Liver (tissue), 3 donors: ENCODE measurements at regions not wholly inside any gene's neighbourhood (a gene's known extent, or its start where the extent isn't known, plus 50 kb on each side); places are given as distances from the start of the nearest gene placed in this dataset.

ENCODE experiments used
- FOXA1 ChIP-seq: IDR thresholded peaks from 2 replicates; pipeline ENCODE4 v1.6.1; 2016; ENCODE audit warnings: antibody characterized with exemption
- JUND ChIP-seq, 2 donors: IDR thresholded peaks; 2 replicates each; pipeline ENCODE4 v1.6.1; 2016; ENCODE audit warnings: antibody characterized with exemption in 2 of 2
- NR2F2 ChIP-seq: IDR thresholded peaks from 2 replicates; pipeline ENCODE4 v1.6.1; 2016; ENCODE audit warnings: antibody characterized with exemption
- RXRA ChIP-seq, 2 donors: IDR thresholded peaks; 2 replicates each; pipeline ENCODE4 v1.6.1; 2017 to 2018; ENCODE audit warnings: antibody characterized with exemption in 2 of 2, mild to moderate bottlenecking in 1 of 2
- TF ChIP-seq, protein P1 (sequence below): fragments of 150-350 bp; IDR thresholded peaks from 2 replicates; pipeline ENCODE4 v1.5.1; 2017; ENCODE audit warnings: improper control_type of control experiment, low read depth, low read length; ENCODE audit not compliant: missing input control
- TF ChIP-seq, protein P2 (sequence below): IDR thresholded peaks from 2 replicates; pipeline ENCODE4 v1.6.1; 2016; ENCODE audit warnings: antibody characterized with exemption
- donor health status: healthy.
- donor health status: healthy.

DNA sequence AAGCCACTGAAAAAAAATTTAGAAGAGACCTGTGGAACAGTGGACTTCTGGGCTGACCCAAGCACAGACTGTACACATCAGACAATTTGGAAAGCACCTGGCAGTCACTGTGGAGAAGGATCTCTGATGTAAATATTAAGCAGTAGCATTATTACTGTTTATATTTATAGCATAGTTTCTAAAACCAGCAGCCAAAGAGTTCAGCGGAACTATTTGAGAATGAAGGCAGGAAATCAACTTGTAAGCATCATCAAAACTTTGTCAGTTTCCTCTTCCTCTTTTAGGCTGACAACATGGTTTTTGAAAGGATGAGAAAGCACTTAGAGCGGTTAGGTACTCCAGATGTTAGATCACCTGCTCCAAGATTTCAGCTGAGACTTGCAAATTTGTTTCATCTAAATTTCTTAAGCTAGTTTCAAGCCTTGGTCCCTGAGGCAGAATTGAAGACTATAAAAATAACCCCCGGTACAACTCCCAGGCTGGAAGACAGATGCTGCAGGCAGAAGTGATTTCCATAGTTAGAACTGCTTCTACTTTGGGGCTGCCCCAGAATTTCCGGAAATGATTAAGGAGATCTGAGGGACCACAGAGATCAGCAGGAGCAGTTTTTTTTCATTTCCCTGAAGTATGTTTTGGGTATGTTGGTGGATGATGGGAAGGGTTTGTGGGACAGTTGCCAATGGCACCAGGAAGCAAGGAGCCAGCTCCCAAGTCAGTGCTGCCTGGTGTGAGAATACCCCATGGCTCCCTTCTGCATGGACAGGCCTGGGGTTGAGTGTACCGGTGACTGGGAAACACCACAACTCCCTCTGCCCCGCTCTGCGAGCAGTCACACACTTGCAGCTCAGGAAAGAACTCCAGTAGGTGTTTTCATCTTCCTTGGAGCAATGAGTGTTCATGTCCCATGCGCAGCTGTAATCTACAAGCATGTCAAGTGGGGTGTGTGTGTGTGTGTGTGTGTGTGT, 354.5 kb downstream of the NUAK1 start:
- TF ChIP-seq, protein P1, sequence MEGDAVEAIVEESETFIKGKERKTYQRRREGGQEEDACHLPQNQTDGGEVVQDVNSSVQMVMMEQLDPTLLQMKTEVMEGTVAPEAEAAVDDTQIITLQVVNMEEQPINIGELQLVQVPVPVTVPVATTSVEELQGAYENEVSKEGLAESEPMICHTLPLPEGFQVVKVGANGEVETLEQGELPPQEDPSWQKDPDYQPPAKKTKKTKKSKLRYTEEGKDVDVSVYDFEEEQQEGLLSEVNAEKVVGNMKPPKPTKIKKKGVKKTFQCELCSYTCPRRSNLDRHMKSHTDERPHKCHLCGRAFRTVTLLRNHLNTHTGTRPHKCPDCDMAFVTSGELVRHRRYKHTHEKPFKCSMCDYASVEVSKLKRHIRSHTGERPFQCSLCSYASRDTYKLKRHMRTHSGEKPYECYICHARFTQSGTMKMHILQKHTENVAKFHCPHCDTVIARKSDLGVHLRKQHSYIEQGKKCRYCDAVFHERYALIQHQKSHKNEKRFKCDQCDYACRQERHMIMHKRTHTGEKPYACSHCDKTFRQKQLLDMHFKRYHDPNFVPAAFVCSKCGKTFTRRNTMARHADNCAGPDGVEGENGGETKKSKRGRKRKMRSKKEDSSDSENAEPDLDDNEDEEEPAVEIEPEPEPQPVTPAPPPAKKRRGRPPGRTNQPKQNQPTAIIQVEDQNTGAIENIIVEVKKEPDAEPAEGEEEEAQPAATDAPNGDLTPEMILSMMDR = no peak
- no peak for TF ChIP-seq FOXA1
- no peak for TF ChIP-seq JUND (IDR thresholded peaks at IDR 0.05)
- TF ChIP-seq RXRA (IDR thresholded peaks at IDR 0.05) = no peak
- TF ChIP-seq, protein P2, sequence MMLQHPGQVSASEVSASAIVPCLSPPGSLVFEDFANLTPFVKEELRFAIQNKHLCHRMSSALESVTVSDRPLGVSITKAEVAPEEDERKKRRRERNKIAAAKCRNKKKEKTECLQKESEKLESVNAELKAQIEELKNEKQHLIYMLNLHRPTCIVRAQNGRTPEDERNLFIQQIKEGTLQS = no peak
- TF ChIP-seq NR2F2 = no peak
